ENCODE measurements at regions not wholly inside any gene's neighbourhood (a gene's known extent, or its start where the extent isn't known, plus 50 kb on each side); places are given as distances from the start of the nearest gene placed in this dataset.
"Not testable (repeated sequence)": the region's sequence is repeated elsewhere in the genome, so short reads cannot be mapped to it uniquely, and the experiment has no call there.

- no peak for DNase-seq
Measured at GRCh38 chr12:124651516-124652273, 84.3 kb upstream of the NCOR2 start.

GRCh38 chr12:124650912-124651311 lies 83.5 kb upstream of the NCOR2 start:
- DNase-seq = no peak

- no peak for DNase-seq
Measured at GRCh38 chr12:124648710-124649384, 81.4 kb upstream of the NCOR2 start.

- no peak for DNase-seq
Measured at GRCh38 chr12:124647316-124647715, 79.9 kb upstream of the NCOR2 start.

GRCh38 chr12:124646385-124647230 lies 79.2 kb upstream of the NCOR2 start:
- DNase-seq = no peak

- DNase-seq = no peak
Measured at GRCh38 chr12:124645530-124646244, 78.3 kb upstream of the NCOR2 start.

- DNase-seq = not testable (repeated sequence)
Measured at GRCh38 chr12:124643768-124644167, 76.4 kb upstream of the NCOR2 start.

- no peak for DNase-seq
Measured at GRCh38 chr12:124642105-124642504, 74.7 kb upstream of the NCOR2 start.

- no peak for DNase-seq
Measured at GRCh38 chr12:124641591-124641990, 74.2 kb upstream of the NCOR2 start.

- no peak for DNase-seq
Measured at GRCh38 chr12:124640056-124640455, 72.6 kb upstream of the NCOR2 start.

GRCh38 chr12:124639122-124639806 lies 71.9 kb upstream of the NCOR2 start:
- DNase-seq = no peak

- DNase-seq = no peak
Measured at GRCh38 chr12:124637581-124637981, 70.2 kb upstream of the NCOR2 start.

GRCh38 chr12:124637163-124637562 lies 69.8 kb upstream of the NCOR2 start:
- DNase-seq = no peak

- DNase-seq = no peak
Measured at GRCh38 chr12:124636138-124636978, 68.9 kb upstream of the NCOR2 start.

- DNase-seq = no peak
Measured at GRCh38 chr12:124635316-124635715, 67.9 kb upstream of the NCOR2 start.

- DNase-seq = no peak
Measured at GRCh38 chr12:124633365-124634362, 66.3 kb upstream of the NCOR2 start.

GRCh38 chr12:124632519-124632984 lies 65.1 kb upstream of the NCOR2 start:
- DNase-seq = no peak

GRCh38 chr12:124631681-124632256 lies 64.4 kb upstream of the NCOR2 start:
- DNase-seq = no peak

- no peak for DNase-seq
Measured at GRCh38 chr12:124630791-124631313, 63.4 kb upstream of the NCOR2 start.
